Fibroblast of mammary gland (primary cell): ENCODE measurements at regions not wholly inside any gene's neighbourhood (a gene's known extent, or its start where the extent isn't known, plus 50 kb on each side); places are given as distances from the start of the nearest gene placed in this dataset.

Experiments used
- DNase-seq: peaks from one replicate; pipeline ENCODE4 v3.0.0-alpha.2; 2010; ENCODE audit warnings: low read depth
- H3K4me3 ChIP-seq: 2 replicates; pipeline ENCODE4 v1.5.1; 2011; ENCODE audit warnings: low read depth, mild to moderate bottlenecking, low read length, moderate library complexity; ENCODE audit not compliant: control insufficient read depth
- TF ChIP-seq, protein P1 (sequence below): conservative IDR thresholded peaks from 2 replicates; pipeline ENCODE4 v1.5.1; 2011; ENCODE audit warnings: low read depth, low read length, inconsistent platforms; ENCODE audit not compliant: control insufficient read depth, insufficient read depth

DNA sequence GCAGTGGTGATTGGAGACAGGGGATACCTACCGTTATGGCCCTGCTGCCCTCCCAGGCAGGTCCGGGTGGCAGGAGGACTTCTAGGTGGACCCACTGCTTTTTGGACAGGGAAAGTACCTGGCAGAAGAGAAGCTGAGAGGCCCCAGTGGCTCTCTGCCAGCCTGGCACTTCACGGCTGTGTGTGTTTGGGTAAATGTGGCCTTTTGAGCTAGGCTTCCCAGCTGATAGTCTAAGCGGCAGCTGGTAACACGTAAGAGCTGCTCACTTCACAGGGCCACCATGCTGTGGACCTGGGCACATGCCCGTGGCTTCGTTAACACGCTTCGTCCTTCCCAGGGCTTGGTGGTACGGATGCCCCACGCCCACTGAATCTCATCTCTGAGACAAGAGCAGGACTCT, 92.0 kb upstream of the CLCN4 start:
- no peak for DNase-seq
- TF ChIP-seq, protein P1, sequence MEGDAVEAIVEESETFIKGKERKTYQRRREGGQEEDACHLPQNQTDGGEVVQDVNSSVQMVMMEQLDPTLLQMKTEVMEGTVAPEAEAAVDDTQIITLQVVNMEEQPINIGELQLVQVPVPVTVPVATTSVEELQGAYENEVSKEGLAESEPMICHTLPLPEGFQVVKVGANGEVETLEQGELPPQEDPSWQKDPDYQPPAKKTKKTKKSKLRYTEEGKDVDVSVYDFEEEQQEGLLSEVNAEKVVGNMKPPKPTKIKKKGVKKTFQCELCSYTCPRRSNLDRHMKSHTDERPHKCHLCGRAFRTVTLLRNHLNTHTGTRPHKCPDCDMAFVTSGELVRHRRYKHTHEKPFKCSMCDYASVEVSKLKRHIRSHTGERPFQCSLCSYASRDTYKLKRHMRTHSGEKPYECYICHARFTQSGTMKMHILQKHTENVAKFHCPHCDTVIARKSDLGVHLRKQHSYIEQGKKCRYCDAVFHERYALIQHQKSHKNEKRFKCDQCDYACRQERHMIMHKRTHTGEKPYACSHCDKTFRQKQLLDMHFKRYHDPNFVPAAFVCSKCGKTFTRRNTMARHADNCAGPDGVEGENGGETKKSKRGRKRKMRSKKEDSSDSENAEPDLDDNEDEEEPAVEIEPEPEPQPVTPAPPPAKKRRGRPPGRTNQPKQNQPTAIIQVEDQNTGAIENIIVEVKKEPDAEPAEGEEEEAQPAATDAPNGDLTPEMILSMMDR: no peak
- H3K4me3 ChIP-seq: no peak overlapping the region

DNA sequence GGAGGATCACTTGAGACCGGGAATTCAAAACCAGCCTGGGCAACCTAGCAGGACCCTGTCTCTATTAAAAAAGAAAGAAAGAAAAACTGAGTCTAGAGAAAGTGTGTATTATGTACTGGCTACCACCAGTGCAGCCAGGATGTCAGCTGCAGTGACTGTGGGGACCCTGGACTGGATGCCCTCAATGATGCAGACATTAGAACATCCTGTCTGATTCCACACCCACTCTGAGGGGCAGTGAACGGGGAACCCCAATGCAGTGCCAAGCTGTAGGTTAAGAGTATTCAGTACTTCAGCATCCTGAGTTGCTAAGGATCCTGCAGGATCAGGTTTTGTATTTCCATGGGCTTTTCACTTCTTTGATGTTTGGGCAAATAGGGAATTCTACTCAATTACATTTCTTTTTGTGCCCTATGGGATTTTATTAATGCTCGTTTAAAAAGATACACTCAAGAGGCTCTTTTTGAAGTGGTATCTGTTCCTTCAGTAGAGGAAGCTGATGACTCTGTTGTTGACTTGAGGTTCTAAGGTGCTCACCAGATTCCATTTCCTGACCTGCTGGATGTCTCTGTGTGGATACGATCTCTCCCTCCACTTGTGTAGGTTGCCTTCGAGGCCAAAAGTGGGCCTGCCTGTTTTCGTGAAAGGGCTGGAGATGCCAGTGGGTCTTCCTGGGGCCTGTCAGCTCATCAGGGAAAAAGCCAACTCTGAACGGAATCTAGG, 85.9 kb upstream of the CLCN4 start:
- H3K4me3 ChIP-seq: no peak overlapping the region
- no peak for DNase-seq
- TF ChIP-seq, protein P1: no peak

DNA sequence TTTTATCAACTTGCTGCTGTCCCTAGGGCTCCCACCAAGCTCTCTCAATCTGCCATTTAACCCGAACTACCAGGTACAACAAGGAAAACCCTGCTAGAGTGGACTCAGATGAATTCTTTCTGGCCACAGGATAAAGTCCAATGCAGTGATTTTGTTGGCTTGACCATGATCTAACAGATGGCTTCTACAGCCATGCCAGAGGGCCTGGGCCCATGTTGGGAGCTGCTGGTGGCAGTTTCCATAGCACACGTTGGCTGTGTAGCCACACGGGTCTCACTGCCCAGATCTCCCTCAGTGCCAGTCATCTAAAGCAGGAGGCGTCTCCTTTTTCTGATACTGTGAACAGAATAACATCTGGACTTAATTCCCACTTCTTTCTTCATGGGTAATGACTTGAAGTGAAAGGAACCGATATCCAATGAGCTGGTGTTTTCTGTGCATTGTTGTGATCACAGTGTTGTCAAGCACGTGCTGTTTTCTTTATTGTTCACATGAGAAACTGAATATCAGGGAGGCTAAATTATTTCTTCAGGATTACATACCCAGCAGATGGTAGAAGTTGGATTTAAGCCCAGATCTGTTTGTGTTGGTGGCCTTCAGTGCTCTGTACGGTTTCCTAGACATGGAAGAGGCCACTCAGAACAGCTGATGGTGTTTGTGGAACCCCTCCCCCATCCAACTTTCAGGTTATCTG, 85.2 kb upstream of the CLCN4 start:
- H3K4me3 ChIP-seq: no peak overlapping the region
- TF ChIP-seq, protein P1: no peak
- DNase-seq: peak; percentile 31

DNA sequence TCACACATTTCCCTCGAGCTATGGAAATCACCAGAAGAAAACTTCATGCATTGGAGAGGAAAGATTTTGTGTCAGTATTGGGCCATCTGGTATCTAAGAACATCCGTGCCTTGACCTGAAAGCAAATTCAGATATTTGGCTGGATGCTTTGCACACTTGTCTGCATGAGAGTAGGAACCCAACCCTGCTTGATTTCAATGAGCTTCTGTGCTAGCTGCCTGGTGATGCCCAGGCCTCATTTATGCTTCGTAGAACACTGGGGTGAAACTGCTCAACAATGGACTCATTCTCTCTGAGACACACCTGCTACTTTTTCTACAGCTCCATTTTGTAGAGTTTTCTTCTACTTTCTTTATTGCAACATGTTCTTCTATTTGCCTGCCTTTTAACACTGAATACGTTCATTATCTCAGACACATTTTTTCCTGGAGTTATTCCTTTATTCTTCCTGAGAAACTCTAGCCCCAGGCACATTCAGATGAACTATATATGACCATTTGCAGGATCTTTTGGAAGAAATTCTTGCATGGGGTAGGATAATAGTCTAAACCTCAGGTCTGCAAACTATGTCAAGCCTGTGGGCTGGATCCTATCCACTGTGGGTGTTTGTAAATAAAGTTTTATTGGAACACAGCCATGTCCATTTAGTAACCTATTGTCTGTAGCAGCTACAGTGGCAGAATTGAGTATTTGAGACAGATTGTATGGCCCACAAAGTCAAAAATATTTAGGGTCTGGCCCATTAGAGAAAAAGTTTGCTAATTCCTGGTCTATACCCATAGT, 83.8 kb upstream of the CLCN4 start:
- TF ChIP-seq, protein P1: no peak
- no peak overlapping the region for H3K4me3 ChIP-seq
- no peak for DNase-seq

DNA sequence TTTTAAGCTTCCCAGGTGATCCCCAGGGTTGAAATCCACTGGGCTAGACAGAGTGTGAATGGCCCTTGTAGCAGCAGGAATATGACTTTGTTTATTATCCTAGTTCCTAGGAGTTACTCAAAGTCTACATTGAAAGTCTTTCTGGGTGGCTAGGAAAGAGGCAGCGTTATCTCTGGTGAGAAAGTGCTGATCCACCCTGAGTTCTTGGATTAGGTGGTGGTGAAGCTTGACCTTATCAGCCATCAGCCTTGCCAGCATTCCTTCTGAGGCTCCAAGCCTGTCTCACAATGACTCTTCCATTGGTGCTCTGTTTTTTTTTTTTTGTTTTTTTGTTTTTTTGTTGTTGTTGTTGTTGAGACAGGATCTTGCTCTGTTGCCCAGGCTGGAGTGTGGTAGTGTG, 83.1 kb upstream of the CLCN4 start:
- no peak overlapping the region for H3K4me3 ChIP-seq
- no peak for DNase-seq

DNA sequence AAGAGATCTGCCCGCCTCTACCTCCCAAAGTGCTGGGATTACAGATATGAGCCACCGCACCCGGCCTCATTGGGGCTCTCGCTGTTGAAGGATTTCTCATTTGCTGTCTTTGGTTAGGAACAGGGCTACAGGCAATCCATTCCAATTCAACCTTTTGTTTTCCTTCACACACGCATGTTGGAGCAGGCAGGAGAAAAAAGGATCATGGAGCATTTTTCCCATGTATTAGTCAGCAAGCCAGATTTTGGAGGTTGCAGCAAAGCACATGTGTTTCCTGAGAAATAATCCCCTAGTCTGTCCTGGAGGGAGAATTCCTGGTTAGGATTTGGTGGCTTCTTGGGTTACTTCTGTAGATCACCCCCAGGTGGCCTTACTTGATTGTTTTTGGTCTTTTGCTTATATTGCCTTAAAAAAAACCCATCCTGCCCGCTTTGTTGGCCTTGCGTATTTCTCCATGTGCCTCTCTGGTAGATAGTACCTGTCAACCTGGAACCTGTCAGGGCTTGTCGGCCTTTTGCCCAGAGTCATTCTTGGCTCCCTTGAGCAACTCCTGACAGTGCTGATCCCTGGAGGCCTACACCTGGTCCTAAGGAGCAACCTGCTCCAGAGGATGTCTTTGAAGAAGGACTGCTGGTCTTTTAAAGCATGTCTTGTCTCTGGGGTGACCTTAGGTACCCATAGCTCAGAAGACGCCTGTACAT, 82.4 kb upstream of the CLCN4 start:
- TF ChIP-seq, protein P1: no peak
- H3K4me3 ChIP-seq: no peak overlapping the region
- no peak for DNase-seq

More for the DNA sequence above, 83.1 kb upstream of the CLCN4 start:
- TF ChIP-seq, protein P1: no peak
